Neuronal stem cell (in vitro differentiated cells): ENCODE measurements at regions not wholly inside any gene's neighbourhood (a gene's known extent, or its start where the extent isn't known, plus 50 kb on each side); places are given as distances from the start of the nearest gene placed in this dataset.

Source experiments
- DNase-seq: peaks from one replicate; pipeline ENCODE4 v3.0.0-alpha.2; 2013; ENCODE audit warnings: low spot score
- H2AFZ ChIP-seq: one replicate; pipeline ENCODE4 v1.6.1; 2013; ENCODE audit warnings: mild to moderate bottlenecking, low read length, inconsistent platforms
- H2AK5ac ChIP-seq: 2 replicates; pipeline ENCODE4 v1.6.1; 2013; ENCODE audit warnings: low read depth, mild to moderate bottlenecking, inconsistent platforms, low read length, moderate library complexity, mixed read lengths
- H2BK120ac ChIP-seq: 2 replicates; pipeline ENCODE4 v1.6.1; 2013; ENCODE audit warnings: low read depth, mild to moderate bottlenecking, inconsistent platforms, low read length, moderate library complexity, mixed read lengths
- H2BK12ac ChIP-seq: one replicate; pipeline ENCODE4 v1.6.1; 2013; ENCODE audit warnings: low read length, inconsistent platforms
- H2BK15ac ChIP-seq: 2 replicates; pipeline ENCODE4 v1.6.1; 2013; ENCODE audit warnings: mild to moderate bottlenecking, low read length, inconsistent platforms, mixed read lengths
- H2BK5ac ChIP-seq: one replicate; pipeline ENCODE4 v1.6.1; 2013; ENCODE audit warnings: inconsistent platforms, mild to moderate bottlenecking, low read length, moderate library complexity
- H3K14ac ChIP-seq: one replicate; pipeline ENCODE4 v1.6.1; 2013; ENCODE audit warnings: low read length, inconsistent platforms
- H3K18ac ChIP-seq: 2 replicates; pipeline ENCODE4 v1.6.1; 2013; ENCODE audit warnings: low read length, inconsistent platforms
- H3K23ac ChIP-seq: 2 replicates; pipeline ENCODE4 v1.6.1; 2013; ENCODE audit warnings: low read depth, mild to moderate bottlenecking, mixed read lengths, low read length, inconsistent platforms; ENCODE audit not compliant: poor library complexity
- H3K27ac ChIP-seq: replicated peaks from 3 replicates; pipeline ENCODE4 v1.5.1; 2013; ENCODE audit warnings: low read length, inconsistent platforms
- H3K27me3 ChIP-seq, 3 experiments: 2 replicates each; pipeline ENCODE4 v1.6.1; 2013; ENCODE audit warnings: low read length in 3 of 3, mild to moderate bottlenecking in 2 of 3, inconsistent platforms in 1 of 3, low read depth in 1 of 3, mixed read lengths in 1 of 3, moderate library complexity in 1 of 3; ENCODE audit not compliant: control insufficient read depth in 3 of 3, insufficient read depth in 3 of 3
- H3K36me3 ChIP-seq, 2 donors: replicated peaks in 1 of 2; 2 replicates each; pipeline ENCODE4 v1.6.1; 2013; ENCODE audit warnings: low read length in 2 of 2; ENCODE audit not compliant: control insufficient read depth in 2 of 2, insufficient read depth in 2 of 2
- H3K4ac ChIP-seq: 2 replicates; pipeline ENCODE4 v1.6.1; 2013; ENCODE audit warnings: inconsistent platforms, mild to moderate bottlenecking, low read length, moderate library complexity
- H3K4me1 ChIP-seq, 2 donors: 1 replicate in 1 of 2; 2 replicates in 1 of 2; pipeline ENCODE4 v1.6.1; 2013; ENCODE audit warnings: low read length in 2 of 2, low read depth in 1 of 2; ENCODE audit not compliant: control insufficient read depth in 2 of 2, insufficient read depth in 1 of 2
- H3K4me2 ChIP-seq: one replicate; pipeline ENCODE4 v1.6.1; 2013; ENCODE audit warnings: mild to moderate bottlenecking, low read length, inconsistent platforms; ENCODE audit not compliant: insufficient read depth, poor library complexity, severe bottlenecking
- H3K4me3 ChIP-seq, 2 donors: 2 replicates each; pipeline ENCODE4 v1.5.1; 2013; ENCODE audit warnings: low read length in 2 of 2, mild to moderate bottlenecking in 2 of 2, inconsistent platforms in 1 of 2, moderate library complexity in 1 of 2
- H3K79me1 ChIP-seq: one replicate; pipeline ENCODE4 v1.6.1; 2013; ENCODE audit warnings: low read depth, mild to moderate bottlenecking, inconsistent platforms, low read length, moderate library complexity
- H3K9ac ChIP-seq: one replicate; pipeline ENCODE4 v1.6.1; 2013; ENCODE audit warnings: mild to moderate bottlenecking, low read depth, low read length, inconsistent platforms; ENCODE audit not compliant: poor library complexity
- H3K9me3 ChIP-seq, 2 donors: replicated peaks in 1 of 2; 2 replicates each; pipeline versions ENCODE3 to v1.6.1; 2013; ENCODE audit warnings: low read length in 2 of 2, mild to moderate bottlenecking in 2 of 2, inconsistent platforms in 1 of 2, low read depth in 1 of 2, mixed read lengths in 1 of 2, moderate library complexity in 1 of 2; ENCODE audit not compliant: control insufficient read depth in 2 of 2, insufficient read depth in 1 of 2
- H4K8ac ChIP-seq: one replicate; pipeline ENCODE4 v1.6.1; 2013; ENCODE audit warnings: low read depth, mild to moderate bottlenecking, inconsistent platforms, low read length, moderate library complexity
- H4K91ac ChIP-seq: one replicate; pipeline ENCODE4 v1.6.1; 2013; ENCODE audit warnings: low read length, low read depth, mild to moderate bottlenecking, inconsistent platforms; ENCODE audit not compliant: poor library complexity
- WGBS, 2 donors: extraction: QIAGEN DNeasy Blood & Tissue Kit; methylation state at CpG; one replicate each; pipeline ENCODE4 v1.1.7; 2013; ENCODE audit warnings: missing lambda C conversion rate in 2 of 2, mixed read lengths in 1 of 2; ENCODE audit not compliant: insufficient read length in 2 of 2, insufficient replicate concordance in 1 of 2; ENCODE audit errors: extremely low coverage in 2 of 2; 5-methylcytosine and 5-hydroxymethylcytosine counted together

DNA sequence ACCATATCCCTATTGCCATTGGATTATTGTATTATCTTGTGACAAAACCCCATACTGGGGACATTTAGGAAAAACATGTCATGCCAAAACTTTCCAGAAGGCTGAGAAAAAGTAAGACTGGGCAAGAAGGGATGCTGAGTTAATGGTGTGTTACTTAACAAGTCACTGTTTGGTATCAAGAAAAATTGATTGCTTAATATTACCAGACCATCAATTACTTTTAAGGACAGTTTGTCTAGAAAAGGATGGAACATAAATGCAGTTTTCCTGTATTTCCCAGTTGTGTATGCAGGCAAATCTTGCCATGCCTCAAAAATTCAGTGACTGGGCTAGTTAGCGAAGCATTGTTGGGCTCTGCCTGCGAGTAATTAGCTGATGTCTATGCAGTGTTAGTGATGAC, 705.6 kb upstream of the MIR17HG start:
- H2BK15ac ChIP-seq = no peak overlapping the region
- H3K23ac ChIP-seq = no peak overlapping the region
- WGBS, 2 donors = no CpG with 5 or more reads among the region's 2 CpGs
- H4K8ac ChIP-seq = no peak overlapping the region
- no peak overlapping the region for H3K4ac ChIP-seq
- H3K4me3 ChIP-seq = no peak overlapping the region
- H2BK12ac ChIP-seq = no peak overlapping the region
- no peak overlapping the region for H3K14ac ChIP-seq
- no peak overlapping the region for H3K27ac ChIP-seq
- no peaks in the 10 kb centered on the region for H3K79me1 ChIP-seq
- no peaks in the 10 kb centered on the region for H3K4me1 ChIP-seq
- no peak overlapping the region for H3K9ac ChIP-seq
- H2AK5ac ChIP-seq = no peak overlapping the region
- H2BK120ac ChIP-seq = no peak overlapping the region
- H3K9me3 ChIP-seq = peaks cover 0 to 2% of the 10 kb centered on the region in 2 donors
- H3K27me3 ChIP-seq = no peaks in the 10 kb centered on the region
- H4K91ac ChIP-seq = no peak overlapping the region
- no peak for DNase-seq
- no peak overlapping the region for H2BK5ac ChIP-seq
- no peak overlapping the region for H3K18ac ChIP-seq
- no peak overlapping the region for H3K4me2 ChIP-seq
- no peaks in the 10 kb centered on the region for H3K36me3 ChIP-seq
- H2AFZ ChIP-seq = no peak overlapping the region

DNA sequence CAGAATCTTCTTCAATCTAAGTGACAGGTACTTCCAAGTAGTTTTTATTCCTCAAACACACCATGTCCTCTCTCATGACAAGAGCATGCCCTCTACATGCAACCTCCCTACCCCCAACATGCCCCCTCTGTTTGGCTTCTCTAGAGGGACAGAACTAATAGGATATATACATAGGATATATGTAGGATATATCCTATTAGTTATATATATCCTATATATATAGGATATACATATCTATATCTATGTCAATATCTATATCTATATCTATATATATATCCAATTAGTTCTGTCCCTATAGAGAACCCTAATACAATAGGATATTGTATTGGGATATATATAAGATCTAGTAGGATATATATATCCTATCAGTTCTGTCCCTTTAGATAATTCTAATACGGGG, 701.9 kb upstream of the MIR17HG start:
- Histone ChIP-seq H3K18ac (no peak overlapping the region), H2AK5ac (no peak overlapping the region), H4K91ac (no peak overlapping the region), H3K4me2 (no peak overlapping the region), H2AFZ (no peak overlapping the region), H3K23ac (no peak overlapping the region), H3K36me3 (no peaks in the 10 kb centered on the region), H2BK120ac (no peak overlapping the region), H3K4ac (no peak overlapping the region), H2BK12ac (no peak overlapping the region), H3K27ac (no peak overlapping the region), H3K14ac (no peak overlapping the region), H3K9ac (no peak overlapping the region), H3K79me1 (no peaks in the 10 kb centered on the region), H3K4me1 (no peaks in the 10 kb centered on the region), H2BK15ac (no peak overlapping the region), H3K27me3 (no peaks in the 10 kb centered on the region), H2BK5ac (no peak overlapping the region), H3K9me3 (peaks cover 0 to 2% of the 10 kb centered on the region in 2 donors), H3K4me3 (no peak overlapping the region), H4K8ac (no peak overlapping the region)
- DNase-seq = no peak
- no CpG with 5 or more reads among the region's 1 CpG for WGBS, 2 donors

DNA sequence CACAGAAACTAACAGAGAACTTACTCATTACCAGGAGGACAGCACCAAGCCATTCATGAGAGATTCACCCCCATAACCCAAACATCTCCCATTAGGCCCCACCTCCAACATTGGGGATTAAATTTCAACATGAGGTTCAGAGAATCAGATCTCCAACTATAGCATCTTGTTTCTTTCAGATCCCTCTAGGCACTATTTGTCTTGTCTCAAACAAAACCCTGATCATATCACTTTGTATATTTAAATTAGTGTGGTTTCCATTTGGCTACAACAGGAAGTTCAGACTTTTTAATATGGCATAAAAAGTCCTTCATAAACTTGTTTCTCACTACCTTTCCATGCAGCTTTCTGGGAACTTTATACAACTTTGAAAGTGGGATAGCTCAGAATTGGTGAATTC, 699.0 kb upstream of the MIR17HG start:
- Histone ChIP-seq H3K27me3 (no peaks in the 10 kb centered on the region), H2BK5ac (no peak overlapping the region), H3K9me3 (peaks cover 2 to 4% of the 10 kb centered on the region in 2 donors), H3K4ac (no peak overlapping the region), H3K79me1 (no peaks in the 10 kb centered on the region), H2BK15ac (no peak overlapping the region), H3K9ac (no peak overlapping the region), H3K27ac (no peak overlapping the region), H2AK5ac (no peak overlapping the region), H2BK12ac (no peak overlapping the region), H3K4me2 (no peak overlapping the region), H3K18ac (no peak overlapping the region), H2AFZ (no peak overlapping the region), H4K91ac (no peak overlapping the region), H2BK120ac (no peak overlapping the region), H4K8ac (no peak overlapping the region), H3K14ac (no peak overlapping the region), H3K23ac (no peak overlapping the region), H3K4me3 (no peak overlapping the region), H3K36me3 (no peaks in the 10 kb centered on the region), H3K4me1 (no peaks in the 10 kb centered on the region)
- no peak for DNase-seq

DNA sequence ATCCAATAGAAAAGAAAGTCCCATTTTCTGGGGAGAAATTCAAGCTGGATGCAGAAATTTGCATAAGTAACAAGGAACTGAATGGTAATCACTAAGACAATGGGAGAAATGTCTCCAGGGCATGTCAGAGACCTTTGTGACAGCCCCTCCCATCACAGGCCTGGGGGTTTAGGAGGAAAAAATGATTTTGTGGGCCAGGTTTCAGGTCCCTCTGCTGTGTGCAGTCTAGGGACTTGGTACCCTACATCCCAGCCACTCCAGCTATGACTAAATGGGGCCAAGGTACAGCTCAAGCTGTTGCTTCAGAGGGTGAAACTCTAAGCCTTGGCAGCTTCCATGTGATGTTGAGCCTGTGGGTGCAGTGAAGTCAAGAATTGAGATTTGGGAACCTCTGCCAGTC, 695.5 kb upstream of the MIR17HG start:
- Histone ChIP-seq H4K91ac (no peak overlapping the region), H3K79me1 (no peaks in the 10 kb centered on the region), H3K9ac (no peak overlapping the region), H3K23ac (no peak overlapping the region), H3K4me3 (no peak overlapping the region), H2BK5ac (no peak overlapping the region), H2AK5ac (no peak overlapping the region), H3K4me2 (no peak overlapping the region), H3K27ac (no peak overlapping the region), H3K4ac (no peak overlapping the region), H3K4me1 (no peaks in the 10 kb centered on the region), H2BK12ac (no peak overlapping the region), H3K14ac (no peak overlapping the region), H2BK15ac (no peak overlapping the region), H3K18ac (no peak overlapping the region), H3K27me3 (no peaks in the 10 kb centered on the region), H2AFZ (no peak overlapping the region), H3K9me3 (peaks cover 0 to 4% of the 10 kb centered on the region in 2 donors), H3K36me3 (no peaks in the 10 kb centered on the region), H2BK120ac (no peak overlapping the region), H4K8ac (no peak overlapping the region)
- DNase-seq = no peak
